ENCODE measurements at regions not wholly inside any gene's neighbourhood (a gene's known extent, or its start where the extent isn't known, plus 50 kb on each side); places are given as distances from the start of the nearest gene placed in this dataset.

- H3K27ac ChIP-seq, result no peak overlapping the region
- WGBS, result 100% methylated on average over 1 of the region's 1 CpG
- intact Hi-C loops (cut with DNase I), result no loop called here
These were observed 102.9 kb upstream of the ADGRL4 start for GRCh38 chr1:79109445-79109844.

GRCh38 chr1:79105500-79105899, 99.0 kb upstream of the ADGRL4 start:
- DNase-seq (ENCODE audit: low spot score), result no peak
- Histone ChIP-seq H3K4me3 (no peak overlapping the region), H3K36me3 (no peaks in the 10 kb centered on the region), H3K27ac (no peak overlapping the region), H3K27me3 (replicated peaks; ENCODE audit: insufficient read depth) (no peaks in the 10 kb centered on the region), H3K9me3 (no peaks in the 10 kb centered on the region), H3K4me1 (replicated peaks) (no peaks in the 10 kb centered on the region)
- WGBS, result 40% methylated on average over 2 of the region's 2 CpGs
- no peak for TF ChIP-seq POLR2AphosphoS5 (IDR thresholded peaks at IDR 0.05)
- TF ChIP-seq POLR2A (IDR thresholded peaks at IDR 0.05), result no peak
- TF ChIP-seq CTCF (IDR thresholded peaks at IDR 0.05), result no peak
- intact Hi-C loops (cut with DNase I), result no loop called here

More at GRCh38 chr1:79109445-79109844, 102.9 kb upstream of the ADGRL4 start:
- no peaks in the 10 kb centered on the region for H3K27me3 ChIP-seq (replicated peaks; ENCODE audit: insufficient read depth)
- DNase-seq (ENCODE audit: low spot score), result no peak
- H3K4me3 ChIP-seq, result no peak overlapping the region
- TF ChIP-seq CTCF (IDR thresholded peaks at IDR 0.05) (no peak), POLR2A (IDR thresholded peaks at IDR 0.05) (no peak), POLR2AphosphoS5 (IDR thresholded peaks at IDR 0.05) (no peak)
- H3K9me3 ChIP-seq, result no peaks in the 10 kb centered on the region
- H3K36me3 ChIP-seq, result no peaks in the 10 kb centered on the region
- H3K4me1 ChIP-seq (replicated peaks), result no peaks in the 10 kb centered on the region

DNA sequence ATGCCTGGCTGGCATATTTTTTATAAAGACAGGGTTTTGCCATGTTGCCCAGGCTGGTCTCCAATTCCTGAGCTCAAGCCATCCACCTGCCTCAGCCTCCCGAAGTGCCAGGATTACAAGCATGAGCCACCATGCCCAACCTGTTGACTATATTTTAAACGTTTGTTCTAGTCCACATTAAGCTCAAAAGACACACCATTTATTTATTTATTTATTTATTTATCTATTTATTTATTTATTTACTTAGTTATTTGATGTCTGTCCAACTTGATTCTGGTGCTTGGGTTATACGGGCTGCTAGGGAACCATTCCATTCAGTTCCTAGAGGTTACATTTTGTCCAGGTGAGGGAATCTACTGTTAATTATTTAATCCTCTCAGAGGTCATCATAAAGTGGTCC, 98.1 kb upstream of the ADGRL4 start:
- Histone ChIP-seq H3K27me3 (replicated peaks; ENCODE audit: insufficient read depth) (no peaks in the 10 kb centered on the region), H3K9me3 (no peaks in the 10 kb centered on the region), H3K4me3 (no peak overlapping the region), H3K36me3 (no peaks in the 10 kb centered on the region), H3K27ac (no peak overlapping the region), H3K4me1 (replicated peaks) (no peaks in the 10 kb centered on the region)
- 84% methylated on average over 3 of the region's 3 CpGs for WGBS
- TF ChIP-seq POLR2AphosphoS5 (IDR thresholded peaks at IDR 0.05) (no peak), POLR2A (IDR thresholded peaks at IDR 0.05) (no peak), CTCF (IDR thresholded peaks at IDR 0.05) (no peak)
- intact Hi-C loops (cut with DNase I), result no loop called here
- DNase-seq (ENCODE audit: low spot score), result no peak

- no peak for DNase-seq (ENCODE audit: low spot score)
- Histone ChIP-seq H3K4me1 (replicated peaks) (no peaks in the 10 kb centered on the region), H3K36me3 (no peaks in the 10 kb centered on the region), H3K27me3 (replicated peaks; ENCODE audit: insufficient read depth) (no peaks in the 10 kb centered on the region), H3K27ac (no peak overlapping the region), H3K4me3 (no peak overlapping the region), H3K9me3 (no peaks in the 10 kb centered on the region)
- WGBS, result 82% methylated on average over 7 of the region's 7 CpGs
- TF ChIP-seq CTCF (IDR thresholded peaks at IDR 0.05) (no peak), POLR2A (IDR thresholded peaks at IDR 0.05) (no peak), POLR2AphosphoS5 (IDR thresholded peaks at IDR 0.05) (no peak)
- intact Hi-C loops (cut with DNase I), result no loop called here
These were observed 93.9 kb upstream of the ADGRL4 start for GRCh38 chr1:79100385-79100784.

- Histone ChIP-seq H3K4me3 (no peak overlapping the region), H3K9me3 (no peaks in the 10 kb centered on the region), H3K36me3 (no peaks in the 10 kb centered on the region), H3K27ac (no peak overlapping the region), H3K4me1 (replicated peaks) (no peaks in the 10 kb centered on the region), H3K27me3 (replicated peaks; ENCODE audit: insufficient read depth) (no peaks in the 10 kb centered on the region)
- no peak for TF ChIP-seq CTCF (IDR thresholded peaks at IDR 0.05)
- no peak for TF ChIP-seq POLR2A (IDR thresholded peaks at IDR 0.05)
- TF ChIP-seq POLR2AphosphoS5 (IDR thresholded peaks at IDR 0.05), result no peak
- intact Hi-C loops (cut with DNase I), result no loop called here
- DNase-seq (ENCODE audit: low spot score), result no peak
These were observed 84.5 kb upstream of the ADGRL4 start for GRCh38 chr1:79090985-79091384.

Data from prostate gland (tissue), 2 donors.